ENCODE measurements at regions not wholly inside any gene's neighbourhood (a gene's known extent, or its start where the extent isn't known, plus 50 kb on each side); places are given as distances from the start of the nearest gene placed in this dataset.
A peak's percentile ranks its signal among the peaks of the same experiment; 100 is the strongest.
"Not testable (repeated sequence)": the region's sequence is repeated elsewhere in the genome, so short reads cannot be mapped to it uniquely, and the experiment has no call there.

DNA sequence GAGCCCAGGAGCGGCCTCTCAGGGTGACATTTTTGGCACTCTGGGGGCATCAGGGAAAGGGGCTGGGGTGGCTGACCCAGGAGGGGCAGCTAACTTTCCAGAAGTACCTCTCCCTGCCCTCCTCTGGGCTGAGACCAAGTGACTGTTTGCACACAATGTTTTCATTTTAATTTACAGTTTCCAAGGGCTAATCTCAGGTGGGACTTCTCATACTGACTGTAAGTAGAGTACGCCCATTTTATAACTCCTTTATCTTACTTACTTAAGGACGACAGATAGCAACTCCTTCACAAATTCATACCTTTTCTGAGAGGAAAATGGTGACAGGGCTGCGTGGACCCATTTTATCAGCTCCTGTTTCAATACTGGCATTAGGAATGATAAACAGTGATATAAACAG, 172.9 kb upstream of the EXOC2 start:
- ATAC-seq (no peak), DNase-seq (no peak)
- intact Hi-C loops (cut with micrococcal nuclease) = no loop called here

DNA sequence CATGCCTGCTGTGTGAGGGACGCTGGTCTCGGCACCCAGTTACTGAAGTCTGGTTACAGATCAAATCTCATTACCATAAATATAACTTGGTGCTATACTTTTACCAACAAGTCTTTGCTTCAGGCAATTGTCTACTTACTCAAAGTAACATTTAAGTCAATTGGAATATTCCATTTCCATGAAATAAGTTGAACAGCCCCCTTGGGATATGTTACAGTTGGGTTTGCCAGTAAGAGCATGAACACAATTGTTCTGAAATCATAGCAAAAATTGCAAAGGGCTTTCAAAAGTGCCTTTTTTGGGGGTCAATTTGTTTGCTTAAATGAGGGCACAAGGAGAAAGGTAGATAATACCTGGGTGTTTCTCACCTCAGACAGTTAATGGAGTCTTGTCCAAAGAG, 170.9 kb upstream of the EXOC2 start:
- DNase-seq (no peak), ATAC-seq (no peak)
- intact Hi-C loops (cut with micrococcal nuclease) = no loop called here

- DNase-seq; ATAC-seq; intact Hi-C loops (cut with micrococcal nuclease): not testable (repeated sequence)
Measured at GRCh38 chr6:863127-863526, 170.2 kb upstream of the EXOC2 start.

- intact Hi-C loops (cut with micrococcal nuclease) = no loop called here
- no peak for DNase-seq
- no peak for ATAC-seq
Measured at GRCh38 chr6:859936-860335, 167.0 kb upstream of the EXOC2 start.

DNA sequence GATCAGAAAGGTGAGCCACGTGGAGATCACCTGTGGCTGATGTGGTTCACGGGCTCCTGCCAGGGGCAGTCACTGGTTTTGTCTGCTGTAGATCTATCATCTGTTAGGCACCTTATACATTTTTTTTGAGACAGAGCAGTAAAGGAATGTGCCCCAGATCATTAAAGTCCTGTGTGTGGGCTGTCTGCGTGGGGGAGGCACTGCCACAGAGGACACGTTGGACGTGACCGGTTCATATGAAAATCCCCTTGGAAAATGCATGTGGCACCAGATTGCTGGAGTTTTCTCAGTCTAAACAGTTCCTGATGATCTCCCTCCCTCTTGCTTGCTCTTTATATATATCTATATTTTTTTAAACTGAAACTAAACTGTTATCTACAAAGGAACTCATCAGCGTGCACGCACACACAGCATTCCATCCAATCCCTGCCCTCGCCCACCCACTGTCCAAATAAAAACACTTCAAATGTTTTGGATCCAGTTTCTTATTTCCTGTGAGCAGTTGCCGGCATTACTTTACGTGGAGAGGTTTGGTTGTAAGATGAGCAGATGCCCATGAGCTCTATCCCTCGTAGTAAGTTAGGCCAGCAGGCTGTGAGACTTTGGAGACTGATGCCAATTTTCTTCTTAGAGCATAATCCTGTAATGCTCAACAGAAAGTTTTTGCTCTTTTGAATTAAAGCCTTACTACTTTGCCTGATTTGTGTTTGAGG, 161.6 kb upstream of the EXOC2 start:
- ATAC-seq (no peak), DNase-seq (no peak)
- intact Hi-C loops (cut with micrococcal nuclease) = no loop called here

GRCh38 chr6:852216-852615, 159.3 kb upstream of the EXOC2 start:
- DNase-seq; ATAC-seq; intact Hi-C loops (cut with micrococcal nuclease): not testable (repeated sequence)

GRCh38 chr6:849075-849506, 156.2 kb upstream of the EXOC2 start:
- DNase-seq (no peak), ATAC-seq (no peak)
- intact Hi-C loops (cut with micrococcal nuclease) = no loop called here

DNA sequence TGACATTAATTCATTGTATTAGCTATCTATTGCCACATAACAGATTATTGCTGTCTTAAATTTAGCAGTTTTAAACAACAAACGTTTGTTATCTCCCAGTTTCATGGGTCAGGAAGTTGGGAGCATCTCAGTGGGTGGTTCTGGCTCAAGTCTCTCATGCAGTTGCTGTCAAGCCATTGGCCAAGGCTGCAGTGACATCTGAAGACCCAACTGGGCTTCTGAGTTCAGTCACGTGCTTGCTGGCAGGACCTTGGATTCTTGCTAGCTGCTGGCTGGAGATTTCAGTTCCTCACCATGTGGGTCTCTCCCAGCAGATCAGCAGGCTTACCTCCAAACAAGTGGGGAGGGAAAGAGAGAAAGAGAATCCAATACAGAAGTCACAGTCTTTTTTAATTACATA, 152.6 kb upstream of the EXOC2 start:
- ATAC-seq = no peak
- no peak for DNase-seq

GRCh38 chr6:845101-845500, 152.2 kb upstream of the EXOC2 start:
- ATAC-seq = no peak

More for the DNA sequence above, 152.6 kb upstream of the EXOC2 start:
- intact Hi-C loops (cut with micrococcal nuclease) = no loop called here

DNA sequence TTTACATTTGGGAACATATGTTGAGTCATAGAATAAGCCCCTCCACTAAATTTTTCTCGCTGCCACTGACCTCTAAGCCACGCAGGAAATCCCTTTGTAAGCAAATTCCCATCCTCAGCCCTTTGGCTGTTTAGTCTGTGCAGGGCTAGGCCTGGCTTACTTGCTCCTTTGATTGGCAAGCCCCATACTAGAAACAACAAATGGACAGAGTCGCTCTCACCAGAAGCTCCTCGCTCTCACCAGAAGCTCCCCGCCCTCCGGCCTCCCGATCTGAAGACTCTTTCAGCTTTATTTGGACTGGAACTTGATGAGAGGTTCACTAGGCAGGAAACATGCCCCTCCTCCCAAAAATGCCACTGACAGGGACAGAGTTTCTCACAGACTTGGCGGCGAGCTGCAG, 149.2 kb upstream of the EXOC2 start:
- DNase-seq (no peak), ATAC-seq (no peak)
- intact Hi-C loops (cut with micrococcal nuclease) = no loop called here

More at GRCh38 chr6:845101-845500, 152.2 kb upstream of the EXOC2 start:
- intact Hi-C loops (cut with micrococcal nuclease) = no loop called here
- DNase-seq = no peak

DNA sequence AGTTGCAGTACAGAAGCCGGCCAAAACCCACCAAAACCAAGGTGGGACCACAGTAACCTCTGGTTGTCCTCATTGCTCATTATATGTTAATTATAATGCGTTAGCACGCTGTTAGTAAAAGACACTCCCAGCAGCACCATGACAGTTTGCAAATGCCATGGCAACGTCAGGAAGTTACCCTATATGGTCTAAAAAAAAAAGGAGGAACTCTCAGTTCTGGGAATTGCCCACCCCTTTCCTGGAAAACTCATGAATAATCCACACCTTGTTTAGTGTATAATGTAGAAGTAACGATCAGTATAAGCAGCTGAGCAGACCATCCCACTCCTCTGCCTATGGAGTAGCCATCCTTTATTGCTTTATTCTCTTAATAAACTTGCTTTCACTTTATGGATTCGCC, 148.6 kb upstream of the EXOC2 start:
- ATAC-seq (no peak), DNase-seq (no peak)
- intact Hi-C loops (cut with micrococcal nuclease) = no loop called here

- intact Hi-C loops (cut with micrococcal nuclease) = no loop called here
- DNase-seq (no peak), ATAC-seq (no peak)
Measured at GRCh38 chr6:839201-839600, 146.3 kb upstream of the EXOC2 start.

- intact Hi-C loops (cut with micrococcal nuclease) = no loop called here
- DNase-seq (no peak), ATAC-seq (no peak)
Measured at GRCh38 chr6:837380-837779, 144.4 kb upstream of the EXOC2 start.

DNA sequence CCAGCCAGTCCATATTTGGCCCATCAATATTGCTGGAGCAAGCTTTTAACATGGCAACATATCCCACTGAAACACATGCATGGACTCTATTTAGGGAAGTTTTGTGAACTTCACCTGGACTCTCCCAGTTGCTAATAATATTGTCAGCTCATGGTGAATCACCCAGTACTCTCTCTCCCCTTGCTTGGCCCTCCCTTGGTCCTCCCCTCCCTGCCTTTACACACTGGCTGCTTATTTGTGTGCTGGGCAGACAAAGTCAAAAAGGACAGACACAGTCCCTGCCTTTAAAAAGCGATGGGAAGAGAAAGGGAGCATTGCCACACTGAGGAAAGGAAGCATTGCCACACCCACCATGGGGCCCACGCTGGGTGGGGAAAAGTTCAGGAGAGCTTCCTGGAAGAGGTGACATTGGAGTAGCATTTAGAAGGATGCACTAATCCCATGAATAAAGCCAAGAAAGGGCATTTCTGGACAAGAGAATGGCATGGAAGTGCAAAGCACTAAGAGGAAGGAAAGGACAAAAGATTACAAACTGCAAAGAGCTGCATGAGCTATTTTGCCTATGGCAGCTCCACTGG, 143.4 kb upstream of the EXOC2 start:
- intact Hi-C loops (cut with micrococcal nuclease) = no loop called here
- DNase-seq = no peak
- peak; percentile 95 for ATAC-seq

GRCh38 chr6:835476-836160, 142.7 kb upstream of the EXOC2 start:
- intact Hi-C loops (cut with micrococcal nuclease) = no loop called here
- DNase-seq = peak; percentile 31
- ATAC-seq = peak; percentile 92

- intact Hi-C loops (cut with micrococcal nuclease) = no loop called here
- ATAC-seq (no peak), DNase-seq (no peak)
Measured at GRCh38 chr6:834866-835265, 141.9 kb upstream of the EXOC2 start.

DNA sequence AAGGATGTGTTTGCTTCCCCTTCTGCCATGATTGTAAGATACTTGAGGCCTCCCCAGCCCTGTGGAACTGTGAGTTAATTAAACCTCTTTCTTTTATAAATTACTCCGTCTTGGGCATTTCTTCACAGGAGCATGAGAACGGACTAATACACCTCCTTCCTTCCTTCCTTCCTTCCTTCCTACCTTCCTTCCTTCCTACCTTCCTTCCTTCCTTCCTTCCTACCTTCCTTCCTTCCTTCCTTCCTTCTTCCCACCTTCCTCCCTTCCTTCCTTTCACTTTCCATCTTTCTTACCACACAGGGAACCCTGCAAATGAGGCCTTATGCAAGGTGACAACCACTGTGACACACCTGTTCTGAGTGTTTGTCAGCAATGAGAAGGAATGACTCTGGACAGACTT, 141.3 kb upstream of the EXOC2 start:
- DNase-seq (no peak), ATAC-seq (no peak)
- intact Hi-C loops (cut with micrococcal nuclease) = no loop called here

DNA sequence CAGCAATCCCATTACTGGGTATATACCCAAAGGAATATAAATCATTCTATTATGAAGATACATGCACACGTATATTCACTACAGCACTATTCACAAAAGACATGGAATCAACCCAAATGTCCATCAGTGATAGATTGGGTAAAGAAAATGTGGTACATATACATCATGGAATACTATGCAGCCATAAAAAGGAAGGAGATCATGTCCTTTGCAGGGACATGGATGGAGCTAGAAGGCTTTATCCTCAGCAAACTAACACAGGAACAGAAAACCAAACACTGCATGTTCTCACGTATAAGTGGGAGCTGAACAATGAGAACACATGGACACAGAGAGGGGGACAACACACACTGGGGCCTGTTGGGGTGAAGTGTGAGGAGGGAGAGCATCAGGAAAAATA, 139.9 kb upstream of the EXOC2 start:
- intact Hi-C loops (cut with micrococcal nuclease); DNase-seq; ATAC-seq: not testable (repeated sequence)

- no peak for ATAC-seq
- DNase-seq = no peak
- intact Hi-C loops (cut with micrococcal nuclease) = no loop called here
Measured at GRCh38 chr6:830667-831327, 137.9 kb upstream of the EXOC2 start.

GRCh38 chr6:829656-830055, 136.7 kb upstream of the EXOC2 start:
- ATAC-seq (no peak), DNase-seq (no peak)
- intact Hi-C loops (cut with micrococcal nuclease) = no loop called here

All from left ventricle myocardium superior (tissue), 1 donor.